ENCODE measurements at regions not wholly inside any gene's neighbourhood (a gene's known extent, or its start where the extent isn't known, plus 50 kb on each side); places are given as distances from the start of the nearest gene placed in this dataset.

- TF ChIP-seq ZNF331 (CRISPR knock-in tag; IDR thresholded peaks at IDR 0.05; ENCODE audit: low read depth) (no peak), EZH2 (IDR thresholded peaks at IDR 0.05; ENCODE audit: low read depth, unreplicated experiment) (no peak), REST (IDR thresholded peaks at IDR 0.05; ENCODE audit: unreplicated experiment) (no peak), ETS1 (IDR thresholded peaks at IDR 0.05) (no peak), CTCF (conservative IDR thresholded peaks at IDR 0.05; ENCODE audit: low read depth in 2 of 2) (no peak), JUNB (IDR thresholded peaks at IDR 0.05; ENCODE audit: unreplicated experiment) (no peak), NANOG (IDR thresholded peaks at IDR 0.05; ENCODE audit: borderline replicate concordance) (no peak), ZNF114 (CRISPR knock-in tag; IDR thresholded peaks at IDR 0.05) (no peak), STAT1 (IDR thresholded peaks at IDR 0.05; ENCODE audit: unreplicated experiment) (no peak)
- DNase-seq (ENCODE audit: low spot score) (no peak), ATAC-seq (no peak)
- Histone ChIP-seq H3K36me3 (ENCODE audit: insufficient read depth) (no peaks in the 10 kb centered on the region), H3K27me3 (ENCODE audit: insufficient read depth) (no peaks in the 10 kb centered on the region), H3K79me2 (replicated peaks; ENCODE audit: insufficient read depth) (no peaks in the 10 kb centered on the region), H3K9me2 (ENCODE audit: insufficient read depth) (no peaks in the 10 kb centered on the region), H3K4me2 (no peak overlapping the region), H3F3A (replicated peaks; ENCODE audit: low read depth) (no peaks in the 10 kb centered on the region), H3K27ac (ENCODE audit: low read depth) (no peak overlapping the region), H3K4me1 (ENCODE audit: insufficient read depth) (no peaks in the 10 kb centered on the region), H4K20me1 (replicated peaks; ENCODE audit: insufficient read depth) (no peaks in the 10 kb centered on the region), H3K4me3 (no peak overlapping the region), H2AFZ (no peak overlapping the region; the same call in 1 of the 2 replicates)
- no peak overlapping the region for H3K4me3 Mint-ChIP-seq
- peaks cover 10% of the 10 kb centered on the region for H3K27me3 Mint-ChIP-seq (ENCODE audit: insufficient read depth, low read depth, poor library complexity)
- H3K9me3 Mint-ChIP-seq = no peaks in the 10 kb centered on the region; the same call in 2 of the 3 replicates
- no peak overlapping the region for H3K27ac Mint-ChIP-seq
- no peaks in the 10 kb centered on the region for H3K4me1 Mint-ChIP-seq
- H3K36me3 Mint-ChIP-seq (ENCODE audit: low read depth) = no peaks in the 10 kb centered on the region
These were observed 145.2 kb upstream of the ABCA1 start for GRCh38 chr9:105073147-105073546.

GRCh38 chr9:105074491-105074890 lies 146.5 kb upstream of the ABCA1 start:
- Histone ChIP-seq H3K27ac (ENCODE audit: low read depth) (no peak overlapping the region), H3K79me2 (replicated peaks; ENCODE audit: insufficient read depth) (no peaks in the 10 kb centered on the region), H3K4me3 (no peak overlapping the region), H3K9me2 (ENCODE audit: insufficient read depth) (no peaks in the 10 kb centered on the region), H3K36me3 (ENCODE audit: insufficient read depth) (no peaks in the 10 kb centered on the region), H4K20me1 (replicated peaks; ENCODE audit: insufficient read depth) (no peaks in the 10 kb centered on the region), H3K27me3 (ENCODE audit: insufficient read depth) (no peaks in the 10 kb centered on the region), H3K4me1 (ENCODE audit: insufficient read depth) (no peaks in the 10 kb centered on the region), H2AFZ (no peak overlapping the region), H3F3A (replicated peaks; ENCODE audit: low read depth) (no peaks in the 10 kb centered on the region), H3K4me2 (no peak overlapping the region)
- ATAC-seq (no peak), DNase-seq (ENCODE audit: low spot score) (no peak)
- Mint-ChIP-seq H3K27ac (no peak overlapping the region), H3K27me3 (ENCODE audit: insufficient read depth, low read depth, poor library complexity) (peaks cover 10% of the 10 kb centered on the region), H3K9me3 (no peaks in the 10 kb centered on the region; the same call in 2 of the 3 replicates), H3K4me3 (no peak overlapping the region), H3K36me3 (ENCODE audit: low read depth) (no peaks in the 10 kb centered on the region), H3K4me1 (no peaks in the 10 kb centered on the region)
- no peak for TF ChIP-seq REST (IDR thresholded peaks at IDR 0.05; ENCODE audit: unreplicated experiment)
